NB4 (cell line): ENCODE measurements at regions not wholly inside any gene's neighbourhood (a gene's known extent, or its start where the extent isn't known, plus 50 kb on each side); places are given as distances from the start of the nearest gene placed in this dataset.

Source experiments
- MYC ChIP-seq: IDR thresholded peaks from 2 replicates; pipeline ENCODE4 v1.6.1; 2011; ENCODE audit warnings: low read depth, low read length
- POLR2A ChIP-seq: IDR thresholded peaks from 2 replicates; pipeline ENCODE4 v1.6.1; 2011; ENCODE audit warnings: mild to moderate bottlenecking; ENCODE audit not compliant: insufficient read length; ENCODE audit errors: extremely low read depth
- TF ChIP-seq, protein P1 (sequence below): IDR thresholded peaks from one replicate; pipeline ENCODE4 v1.5.1; 2012; ENCODE audit warnings: low read depth, low read length

DNA sequence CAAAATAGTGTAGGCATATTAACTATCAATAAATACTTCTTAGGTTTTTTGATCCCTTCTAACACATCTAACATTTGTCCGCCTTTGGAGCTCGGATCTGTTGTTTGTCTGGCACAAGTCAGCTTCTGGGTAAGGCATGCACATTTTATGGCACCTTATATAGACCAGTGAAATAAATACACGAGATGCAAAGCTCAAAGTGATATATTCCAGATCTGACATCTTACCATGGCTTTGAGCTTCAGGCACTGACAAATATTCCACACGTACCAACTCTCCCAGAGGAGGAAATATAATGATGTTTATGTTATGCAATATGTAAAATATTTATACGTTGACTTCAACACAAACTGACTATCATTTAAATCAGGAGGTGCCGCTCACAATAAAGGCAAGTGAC, 430.1 kb upstream of the SMIM21 start:
- TF ChIP-seq, protein P1, sequence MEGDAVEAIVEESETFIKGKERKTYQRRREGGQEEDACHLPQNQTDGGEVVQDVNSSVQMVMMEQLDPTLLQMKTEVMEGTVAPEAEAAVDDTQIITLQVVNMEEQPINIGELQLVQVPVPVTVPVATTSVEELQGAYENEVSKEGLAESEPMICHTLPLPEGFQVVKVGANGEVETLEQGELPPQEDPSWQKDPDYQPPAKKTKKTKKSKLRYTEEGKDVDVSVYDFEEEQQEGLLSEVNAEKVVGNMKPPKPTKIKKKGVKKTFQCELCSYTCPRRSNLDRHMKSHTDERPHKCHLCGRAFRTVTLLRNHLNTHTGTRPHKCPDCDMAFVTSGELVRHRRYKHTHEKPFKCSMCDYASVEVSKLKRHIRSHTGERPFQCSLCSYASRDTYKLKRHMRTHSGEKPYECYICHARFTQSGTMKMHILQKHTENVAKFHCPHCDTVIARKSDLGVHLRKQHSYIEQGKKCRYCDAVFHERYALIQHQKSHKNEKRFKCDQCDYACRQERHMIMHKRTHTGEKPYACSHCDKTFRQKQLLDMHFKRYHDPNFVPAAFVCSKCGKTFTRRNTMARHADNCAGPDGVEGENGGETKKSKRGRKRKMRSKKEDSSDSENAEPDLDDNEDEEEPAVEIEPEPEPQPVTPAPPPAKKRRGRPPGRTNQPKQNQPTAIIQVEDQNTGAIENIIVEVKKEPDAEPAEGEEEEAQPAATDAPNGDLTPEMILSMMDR: no peak
- TF ChIP-seq POLR2A (no peak), MYC (no peak)
